NCI-H146 treated with DMSO at 0.1 percent for 48 hours (cell line): ENCODE measurements at regions not wholly inside any gene's neighbourhood (a gene's known extent, or its start where the extent isn't known, plus 50 kb on each side); places are given as distances from the start of the nearest gene placed in this dataset.

Experiments
- DNase-seq: peaks from one replicate; lab custom pipeline; 2025; ENCODE audit not compliant: unreplicated experiment; lab: John Stamatoyannopoulos, UW

- no peak for DNase-seq
These were observed 480.3 kb downstream of the DSC3 start for GRCh38 chr18:30562231-30562630.

- no peak for DNase-seq
These were observed 486.4 kb downstream of the DSC3 start for GRCh38 chr18:30556112-30556511.

- no peak for DNase-seq
These were observed 497.1 kb downstream of the DSC3 start for GRCh38 chr18:30545393-30545792.

- DNase-seq, result no peak
These were observed 498.4 kb downstream of the DSC3 start for GRCh38 chr18:30544141-30544540.

- DNase-seq, result no peak
These were observed 508.8 kb downstream of the DSC3 start for GRCh38 chr18:30533716-30534115.

- DNase-seq, result no peak
These were observed 514.6 kb downstream of the DSC3 start for GRCh38 chr18:30527917-30528316.

- DNase-seq, result no peak
These were observed 515.3 kb downstream of the DSC3 start for GRCh38 chr18:30527226-30527625.

- DNase-seq, result no peak
These were observed 520.1 kb downstream of the DSC3 start for GRCh38 chr18:30522288-30522929.

- DNase-seq, result no peak
These were observed 528.5 kb downstream of the DSC3 start for GRCh38 chr18:30514059-30514458.

- no peak for DNase-seq
These were observed 529.7 kb downstream of the DSC3 start for GRCh38 chr18:30512872-30513271.

- no peak for DNase-seq
These were observed 531.7 kb downstream of the DSC3 start for GRCh38 chr18:30510882-30511281.

- DNase-seq, result no peak
These were observed 540.9 kb downstream of the DSC3 start for GRCh38 chr18:30501594-30501993.

GRCh38 chr18:30500240-30500945, 542.1 kb downstream of the DSC3 start:
- no peak for DNase-seq

GRCh38 chr18:30499721-30500120, 542.8 kb downstream of the DSC3 start:
- no peak for DNase-seq

- DNase-seq, result no peak
These were observed 549.9 kb downstream of the DSC3 start for GRCh38 chr18:30492552-30493129.

- DNase-seq, result no peak
These were observed 550.6 kb downstream of the DSC3 start for GRCh38 chr18:30491815-30492551.

GRCh38 chr18:30489890-30490643, 552.5 kb downstream of the DSC3 start:
- no peak for DNase-seq

- DNase-seq, result no peak
These were observed 554.6 kb downstream of the DSC3 start for GRCh38 chr18:30487962-30488361.

- DNase-seq, result no peak
These were observed 555.7 kb downstream of the DSC3 start for GRCh38 chr18:30486856-30487255.

- no peak for DNase-seq
These were observed 557.5 kb downstream of the DSC3 start for GRCh38 chr18:30485078-30485477.

- no peak for DNase-seq
These were observed 560.7 kb downstream of the DSC3 start for GRCh38 chr18:30481871-30482270.
